Amygdala (tissue), 56 donors: ENCODE measurements at regions not wholly inside any gene's neighbourhood (a gene's known extent, or its start where the extent isn't known, plus 50 kb on each side); places are given as distances from the start of the nearest gene placed in this dataset.
"Not testable (repeated sequence)": the region's sequence is repeated elsewhere in the genome, so short reads cannot be mapped to it uniquely, and the experiment has no call there.

Source experiments
- DNase-seq, 56 donors: peaks; one replicate each; lab custom pipeline; 2025; lab: John Stamatoyannopoulos, UW

DNA sequence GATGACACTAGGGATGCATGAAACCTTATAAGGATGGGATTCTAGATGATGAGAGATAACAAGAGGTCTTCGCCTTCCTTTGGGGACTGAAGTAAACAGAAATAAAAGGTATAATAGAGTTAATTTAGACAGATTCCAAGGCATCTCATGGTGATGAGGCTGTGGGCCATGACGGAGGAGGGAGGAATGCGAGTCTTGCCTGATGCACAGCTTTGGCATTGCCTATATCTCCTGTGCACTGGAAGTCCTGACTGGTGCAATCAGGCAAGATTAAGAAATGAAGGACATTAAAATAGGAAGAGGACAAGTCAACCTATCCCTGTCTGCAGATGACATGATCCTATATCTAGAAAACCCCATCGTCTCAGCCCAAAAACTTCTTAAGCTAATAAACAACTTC lies 526.4 kb upstream of the LMO3 start:
- DNase-seq: no peak

DNA sequence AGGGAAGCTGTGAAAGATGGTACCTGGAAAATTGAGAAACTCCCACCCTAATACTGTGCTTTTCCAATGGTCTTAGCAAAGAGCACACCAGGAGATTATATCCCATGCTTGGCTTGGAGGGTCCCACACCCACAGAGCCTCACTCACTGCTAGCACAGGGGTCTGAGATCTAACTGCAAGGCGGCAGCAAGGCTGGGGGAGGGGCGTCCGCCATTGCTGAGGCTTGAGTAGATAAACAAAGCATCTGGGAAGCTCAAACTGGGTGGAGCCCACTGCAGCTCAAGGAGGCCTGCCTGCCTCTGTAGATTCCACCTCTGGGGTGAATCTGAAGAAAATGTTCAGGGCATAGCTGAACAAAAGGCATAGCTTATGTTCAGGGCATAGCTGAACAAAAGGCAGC lies 510.6 kb upstream of the LMO3 start:
- not testable (repeated sequence) for DNase-seq

- DNase-seq: no peak
Measured at GRCh38 chr12:17110316-17110715, 504.4 kb upstream of the LMO3 start.

DNA sequence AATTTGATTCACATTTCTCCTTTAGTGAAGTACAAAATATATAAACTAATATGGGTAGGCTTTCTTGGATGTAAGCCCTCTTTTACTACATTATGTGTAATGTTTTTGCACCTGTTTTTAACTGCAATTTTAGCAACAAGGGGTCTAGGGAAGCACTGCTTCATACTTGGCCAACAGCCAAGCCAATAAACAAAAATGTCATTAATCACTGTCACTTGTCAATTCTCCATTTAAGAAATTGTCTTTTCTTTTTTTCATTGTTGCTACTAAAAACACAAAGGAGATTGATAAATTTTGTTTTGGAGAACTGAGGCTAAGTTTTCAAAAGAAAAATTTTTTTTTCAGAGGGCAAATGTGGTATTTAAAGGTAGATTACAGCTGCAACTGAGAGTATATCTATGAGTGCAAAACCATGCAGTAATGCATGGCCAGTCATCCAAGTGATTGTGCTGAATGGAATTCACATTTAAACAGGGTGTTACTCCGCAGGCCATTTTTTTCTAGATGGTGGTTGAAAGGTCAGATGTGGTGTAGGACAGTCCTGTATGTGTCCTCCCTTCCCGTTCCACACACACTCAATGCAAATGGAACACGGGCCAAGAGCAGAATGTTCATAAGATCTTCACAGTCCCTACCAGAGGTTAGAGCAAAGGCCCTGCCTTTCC lies 503.0 kb upstream of the LMO3 start:
- DNase-seq: no peak

- DNase-seq: no peak
Measured at GRCh38 chr12:17104801-17105200, 498.8 kb upstream of the LMO3 start.

DNA sequence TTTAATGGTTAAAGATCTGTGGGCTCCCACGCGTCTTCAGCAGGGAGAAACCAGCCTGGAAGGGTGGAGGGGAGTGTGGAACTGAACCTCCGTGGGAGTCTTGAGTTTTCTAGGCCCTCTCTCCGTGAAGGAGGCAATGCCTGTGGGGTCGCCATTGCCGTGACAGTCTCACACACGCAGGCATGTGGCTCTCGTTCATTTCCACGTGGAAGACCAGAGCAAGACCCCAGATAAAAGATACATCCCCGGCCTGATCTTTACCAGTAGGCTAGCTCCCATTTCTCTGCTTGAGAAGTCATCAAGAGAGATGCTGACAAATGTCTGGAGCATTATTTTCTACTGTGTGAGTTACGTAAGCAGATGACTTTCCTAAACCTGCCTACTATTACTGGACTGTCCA lies 491.7 kb upstream of the LMO3 start:
- DNase-seq: peak in 1 of 56 donors; percentile 0

GRCh38 chr12:17084831-17085230 lies 478.9 kb upstream of the LMO3 start:
- DNase-seq: no peak

- no peak for DNase-seq
Measured at GRCh38 chr12:17079251-17079909, 473.4 kb upstream of the LMO3 start.

DNA sequence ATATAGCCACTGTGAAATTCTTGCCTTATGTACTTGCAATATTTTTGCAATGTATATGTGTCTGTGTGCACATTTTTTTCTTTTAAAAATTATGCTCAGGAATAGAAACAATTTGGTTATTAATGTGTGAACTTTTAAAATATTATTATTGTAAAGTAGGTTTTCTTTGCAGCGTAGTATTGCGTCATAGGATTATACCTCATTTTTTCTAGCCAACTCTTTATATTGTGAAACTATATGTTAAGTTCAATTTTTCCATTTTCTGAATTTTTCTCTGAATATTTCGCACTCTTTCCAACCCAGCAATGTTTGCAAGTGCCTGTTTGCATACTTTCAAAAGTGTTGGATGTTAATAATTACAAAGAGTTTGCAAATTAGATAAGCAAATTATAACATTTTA lies 471.6 kb upstream of the LMO3 start:
- DNase-seq: no peak

- no peak for DNase-seq
Measured at GRCh38 chr12:17076811-17077210, 470.8 kb upstream of the LMO3 start.

GRCh38 chr12:17076028-17076744 lies 470.2 kb upstream of the LMO3 start:
- DNase-seq: peak in 10 of 56 donors; percentile 0 to 29 (median 7)

- DNase-seq: no peak
Measured at GRCh38 chr12:17064834-17065233, 458.9 kb upstream of the LMO3 start.

DNA sequence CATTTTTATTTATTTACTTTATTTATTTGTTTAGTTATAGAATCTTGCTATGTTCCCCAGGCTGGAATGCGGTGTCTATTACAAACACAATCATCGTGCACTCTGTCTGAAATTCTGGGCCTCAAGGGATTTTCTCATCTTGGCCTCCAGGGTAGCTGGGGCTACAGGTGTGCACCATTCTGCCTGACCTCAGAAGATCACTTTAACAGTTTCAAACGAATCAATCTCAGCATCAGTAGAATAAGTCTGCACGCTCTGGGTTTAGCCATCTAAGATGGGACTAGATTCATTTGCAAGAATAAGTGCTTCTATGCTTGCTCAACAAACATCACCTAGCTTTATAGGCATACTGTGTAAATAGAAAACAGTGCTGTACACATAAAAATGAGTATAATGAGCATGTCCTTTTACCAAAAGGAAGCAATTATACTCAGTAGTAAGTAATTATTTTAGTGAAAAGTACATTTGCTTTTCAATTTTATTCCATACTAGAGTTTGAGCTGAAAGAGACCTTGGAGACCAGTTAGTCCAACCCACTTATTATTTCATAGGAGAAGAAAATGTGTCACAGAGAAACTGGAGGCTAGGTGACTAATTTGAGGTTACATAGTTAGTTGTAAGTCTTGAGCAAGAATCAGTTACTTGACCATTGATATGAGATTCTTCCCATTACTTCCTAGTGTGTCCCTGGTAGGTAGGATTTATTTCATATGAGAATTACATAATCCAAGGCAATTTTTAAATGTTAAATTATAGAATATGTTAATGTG lies 456.5 kb upstream of the LMO3 start:
- DNase-seq: no peak

- DNase-seq: no peak
Measured at GRCh38 chr12:17060260-17060659, 454.3 kb upstream of the LMO3 start.

DNA sequence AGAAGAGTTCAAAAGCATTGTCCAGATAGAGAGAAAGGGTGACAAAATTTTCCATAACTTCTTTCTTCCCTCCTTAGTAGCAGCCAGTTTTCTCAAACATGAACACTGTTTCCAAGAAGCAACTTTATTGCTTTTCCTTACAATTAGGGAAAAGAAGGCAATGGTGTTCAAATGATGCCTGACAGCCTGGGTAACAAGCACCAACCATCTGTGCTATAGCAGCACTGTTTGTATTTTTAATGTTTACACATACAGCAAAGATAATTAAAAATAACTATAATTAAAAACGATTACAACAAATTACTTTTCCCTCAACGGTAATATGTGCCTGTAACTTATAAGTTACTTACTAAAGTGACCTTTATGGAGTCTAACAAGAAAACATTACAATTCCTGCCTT lies 450.6 kb upstream of the LMO3 start:
- DNase-seq: no peak

GRCh38 chr12:17038923-17039322 lies 433.0 kb upstream of the LMO3 start:
- DNase-seq: no peak

DNA sequence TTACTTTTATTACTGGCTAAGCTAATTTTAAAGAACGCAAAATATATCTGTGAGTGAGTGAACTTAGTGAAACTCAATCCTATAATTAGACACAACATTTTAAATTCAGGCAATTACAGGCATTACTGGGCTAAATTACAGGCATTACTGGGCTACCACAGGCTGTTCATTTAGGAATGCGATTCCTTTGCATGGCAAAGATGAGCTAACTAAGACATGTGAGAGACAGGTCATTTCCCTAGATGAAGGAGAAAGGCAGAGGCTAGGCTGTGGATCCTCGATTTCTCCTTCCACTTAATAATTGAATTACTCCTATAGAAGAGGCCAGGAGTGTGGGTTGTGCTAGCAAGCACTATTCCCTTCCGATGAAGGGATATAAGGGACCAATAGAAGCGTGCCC lies 429.4 kb upstream of the LMO3 start:
- no peak for DNase-seq

DNA sequence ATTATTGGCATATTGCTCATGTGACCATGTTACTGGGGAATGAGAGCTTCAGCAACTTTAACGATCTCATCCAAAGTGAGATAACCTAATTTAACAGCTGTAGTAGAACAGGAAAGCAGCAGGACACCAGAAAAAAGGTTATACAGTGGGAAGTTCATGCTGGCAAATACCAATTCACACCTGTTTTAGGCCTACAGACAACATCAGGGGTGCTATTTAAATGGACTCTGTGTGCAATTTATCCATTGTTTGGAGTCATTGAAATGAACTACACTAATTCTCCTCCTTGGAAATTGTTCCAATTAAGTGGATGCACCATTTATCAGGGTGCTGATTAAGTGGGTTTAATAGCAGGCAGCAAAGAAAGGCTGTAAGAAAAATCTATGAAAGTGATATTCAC lies 424.4 kb upstream of the LMO3 start:
- no peak for DNase-seq

GRCh38 chr12:17028348-17028747 lies 422.4 kb upstream of the LMO3 start:
- no peak for DNase-seq

GRCh38 chr12:17025424-17025823 lies 419.5 kb upstream of the LMO3 start:
- not testable (repeated sequence) for DNase-seq

DNA sequence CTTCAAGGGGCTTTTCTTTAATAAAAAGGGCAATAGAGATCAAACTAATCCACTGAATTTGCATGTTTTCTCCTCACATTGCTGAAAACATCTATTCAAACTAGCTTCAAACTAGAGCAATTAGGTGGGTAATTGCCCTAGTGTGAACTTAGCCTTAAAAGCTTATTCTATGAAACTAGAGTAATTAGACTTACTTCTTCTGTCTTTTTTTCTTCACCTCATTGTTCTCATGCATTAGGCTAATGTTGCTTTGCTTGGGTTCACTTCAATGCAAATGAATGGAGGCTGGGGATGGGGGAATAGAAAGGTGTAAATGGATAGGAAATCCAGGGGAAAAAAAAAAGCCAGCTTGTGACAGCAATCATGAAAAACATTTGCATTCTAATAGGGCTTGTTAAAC lies 414.8 kb upstream of the LMO3 start:
- no peak for DNase-seq
